GM12891 (cell line): ENCODE measurements at regions not wholly inside any gene's neighbourhood (a gene's known extent, or its start where the extent isn't known, plus 50 kb on each side); places are given as distances from the start of the nearest gene placed in this dataset.
"Not testable (repeated sequence)": the region's sequence is repeated elsewhere in the genome, so short reads cannot be mapped to it uniquely, and the experiment has no call there.

Experiments used
- POLR2A ChIP-seq: IDR thresholded peaks from 2 replicates; pipeline ENCODE4 v1.6.1; 2011; ENCODE audit warnings: low read depth, low read length, control low read depth
- POLR2AphosphoS5 ChIP-seq: IDR thresholded peaks from 2 replicates; pipeline ENCODE4 v1.6.1; 2011; ENCODE audit warnings: low read depth, low read length, control low read depth
- TAF1 ChIP-seq: IDR thresholded peaks from 2 replicates; pipeline ENCODE4 v1.6.1; 2011; ENCODE audit warnings: low read depth, low read length, control low read depth

DNA sequence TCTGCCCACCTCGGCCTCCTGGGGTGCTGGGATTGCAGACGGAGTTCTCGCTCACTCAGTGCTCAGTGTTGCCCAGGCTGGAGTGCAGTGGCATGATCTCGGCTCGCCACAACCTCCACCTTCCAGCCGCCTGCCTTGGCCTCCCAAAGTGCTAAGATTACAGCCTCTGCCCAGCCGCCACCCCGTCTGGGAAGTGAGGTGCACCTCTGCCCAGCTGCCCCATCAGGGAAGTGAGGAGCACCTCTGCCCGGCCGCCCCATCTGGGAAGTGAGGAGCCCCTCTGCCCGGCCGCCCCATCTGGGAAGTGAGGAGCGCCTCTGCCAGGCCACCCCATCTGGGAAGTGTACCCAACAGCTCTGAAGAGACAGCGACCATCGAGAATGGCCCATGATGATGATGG lies 118.9 kb downstream of the ZNF675 start:
- not testable (repeated sequence) for TF ChIP-seq TAF1, POLR2A, POLR2AphosphoS5
